Parathyroid adenoma (tissue), 2 donors: ENCODE measurements at regions not wholly inside any gene's neighbourhood (a gene's known extent, or its start where the extent isn't known, plus 50 kb on each side); places are given as distances from the start of the nearest gene placed in this dataset.

Source experiments
- H2AFZ ChIP-seq: fragments of 300-600 bp; sonication (generic); one replicate; pipeline ENCODE4 v1.7.0; 2017; ENCODE audit warnings: antibody characterized with exemption, mild to moderate bottlenecking
- H3K27ac ChIP-seq: fragments of 300-600 bp; sonication (generic); one replicate; pipeline ENCODE4 v1.7.0; 2017
- H3K27me3 ChIP-seq: fragments of 300-600 bp; sonication (generic); one replicate; pipeline ENCODE4 v1.7.0; 2017; ENCODE audit warnings: low read length; ENCODE audit not compliant: control insufficient read depth, insufficient read depth
- H3K36me3 ChIP-seq: fragments of 300-600 bp; sonication (generic); one replicate; pipeline ENCODE4 v1.7.0; 2017; ENCODE audit warnings: low read length; ENCODE audit not compliant: control insufficient read depth, insufficient read depth
- H3K4me1 ChIP-seq: fragments of 300-600 bp; sonication (generic); one replicate; pipeline ENCODE4 v1.7.0; 2017; ENCODE audit warnings: control low read depth
- H3K4me2 ChIP-seq: fragments of 300-600 bp; sonication (generic); one replicate; pipeline ENCODE4 v1.7.0; 2017; ENCODE audit warnings: low read length
- H3K4me3 ChIP-seq: fragments of 300-600 bp; sonication (generic); one replicate; pipeline ENCODE4 v1.7.0; 2017; ENCODE audit warnings: low read depth, low read length
- H3K79me2 ChIP-seq: fragments of 300-600 bp; sonication (generic); one replicate; pipeline ENCODE4 v1.7.0; 2017; ENCODE audit warnings: control low read depth
- H3K9ac ChIP-seq: fragments of 300-600 bp; sonication (generic); one replicate; pipeline ENCODE4 v1.7.0; 2017; ENCODE audit warnings: mild to moderate bottlenecking
- H3K9me3 ChIP-seq: fragments of 300-600 bp; sonication (generic); one replicate; pipeline ENCODE4 v1.7.0; 2017; ENCODE audit warnings: low read length; ENCODE audit not compliant: control insufficient read depth
- CTCF ChIP-seq: fragments of 300-600 bp; sonication (generic); IDR thresholded peaks from one replicate; pipeline ENCODE4 v1.7.0; 2017; ENCODE audit warnings: antibody characterized with exemption, mild to moderate bottlenecking
- donor health status: primary hyperparathyroidism.

GRCh38 chr10:44284198-44285084 is 100.5 kb downstream of the CXCL12 start:
- Histone ChIP-seq H3K79me2 (no peaks in the 10 kb centered on the region), H3K27ac (peak overlapping the region; percentile 5), H3K4me3 (no peak overlapping the region), H2AFZ (peak overlapping the region; percentile 68), H3K9ac (no peak overlapping the region), H3K27me3 (no peaks in the 10 kb centered on the region), H3K36me3 (no peaks in the 10 kb centered on the region), H3K9me3 (no peaks in the 10 kb centered on the region), H3K4me1 (peaks cover 34% of the 10 kb centered on the region), H3K4me2 (no peak overlapping the region)
- TF ChIP-seq CTCF: peak; percentile 57

GRCh38 chr10:44282626-44283300 is 102.1 kb downstream of the CXCL12 start:
- Histone ChIP-seq H3K9me3 (no peaks in the 10 kb centered on the region), H3K4me1 (peaks cover 37% of the 10 kb centered on the region), H3K4me2 (no peak overlapping the region), H3K79me2 (no peaks in the 10 kb centered on the region), H3K9ac (no peak overlapping the region), H3K4me3 (no peak overlapping the region), H2AFZ (peak overlapping the region; percentile 81), H3K36me3 (no peaks in the 10 kb centered on the region), H3K27me3 (no peaks in the 10 kb centered on the region), H3K27ac (peak overlapping the region; percentile 71)
- TF ChIP-seq CTCF: no peak

- H3K36me3 ChIP-seq: no peaks in the 10 kb centered on the region
- H3K9me3 ChIP-seq: no peaks in the 10 kb centered on the region
- H3K4me2 ChIP-seq: no peak overlapping the region
- H3K79me2 ChIP-seq: no peaks in the 10 kb centered on the region
- peak overlapping the region; percentile 77 for H2AFZ ChIP-seq
- no peak overlapping the region for H3K27ac ChIP-seq
- TF ChIP-seq CTCF: no peak
- H3K4me3 ChIP-seq: no peak overlapping the region
- no peaks in the 10 kb centered on the region for H3K27me3 ChIP-seq
- H3K4me1 ChIP-seq: peaks cover 37% of the 10 kb centered on the region
- H3K9ac ChIP-seq: no peak overlapping the region
Measured at GRCh38 chr10:44281662-44282061, 103.2 kb downstream of the CXCL12 start.

GRCh38 chr10:44281089-44281613 is 103.7 kb downstream of the CXCL12 start:
- no peaks in the 10 kb centered on the region for H3K79me2 ChIP-seq
- no peak overlapping the region for H3K4me2 ChIP-seq
- no peak overlapping the region for H3K27ac ChIP-seq
- no peak overlapping the region for H3K9ac ChIP-seq
- H3K27me3 ChIP-seq: no peaks in the 10 kb centered on the region
- no peak overlapping the region for H3K4me3 ChIP-seq
- H3K9me3 ChIP-seq: no peaks in the 10 kb centered on the region
- H3K36me3 ChIP-seq: no peaks in the 10 kb centered on the region
- no peak for TF ChIP-seq CTCF
- peak overlapping the region; percentile 77 for H2AFZ ChIP-seq
- peaks cover 34% of the 10 kb centered on the region for H3K4me1 ChIP-seq
